HuH-7 (cell line): ENCODE measurements at regions not wholly inside any gene's neighbourhood (a gene's known extent, or its start where the extent isn't known, plus 50 kb on each side); places are given as distances from the start of the nearest gene placed in this dataset.

ENCODE experiments used
- DNase-seq: peaks from one replicate; pipeline ENCODE4 v3.0.0; 2011; ENCODE audit warnings: low spot score

GRCh38 chrX:39144956-39145355 lies 343.7 kb downstream of the MID1IP1 start:
- no peak for DNase-seq

- no peak for DNase-seq
Measured at GRCh38 chrX:39145859-39146258, 344.6 kb downstream of the MID1IP1 start.

- DNase-seq: peak; percentile 34
Measured at GRCh38 chrX:39149761-39150160, 348.5 kb downstream of the MID1IP1 start.

GRCh38 chrX:39150220-39150619 lies 349.0 kb downstream of the MID1IP1 start:
- DNase-seq: no peak

GRCh38 chrX:39150621-39151020 lies 349.4 kb downstream of the MID1IP1 start:
- DNase-seq: no peak

- peak; percentile 47 for DNase-seq
Measured at GRCh38 chrX:39152106-39152649, 350.9 kb downstream of the MID1IP1 start.

- no peak for DNase-seq
Measured at GRCh38 chrX:39156051-39156450, 354.8 kb downstream of the MID1IP1 start.

- DNase-seq: no peak
Measured at GRCh38 chrX:39157006-39157405, 355.7 kb downstream of the MID1IP1 start.

GRCh38 chrX:39157796-39158195 lies 356.5 kb downstream of the MID1IP1 start:
- DNase-seq: no peak

GRCh38 chrX:39158801-39159657 lies 357.8 kb downstream of the MID1IP1 start:
- DNase-seq: no peak

GRCh38 chrX:39159921-39160507 lies 358.8 kb downstream of the MID1IP1 start:
- no peak for DNase-seq

GRCh38 chrX:39161611-39162255 lies 360.5 kb downstream of the MID1IP1 start:
- no peak for DNase-seq

GRCh38 chrX:39162322-39162735 lies 361.1 kb downstream of the MID1IP1 start:
- DNase-seq: no peak

- no peak for DNase-seq
Measured at GRCh38 chrX:39163581-39164126, 362.4 kb downstream of the MID1IP1 start.

- DNase-seq: no peak
Measured at GRCh38 chrX:39164212-39164611, 363.0 kb downstream of the MID1IP1 start.

- DNase-seq: no peak
Measured at GRCh38 chrX:39165185-39165584, 363.9 kb downstream of the MID1IP1 start.

- DNase-seq: no peak
Measured at GRCh38 chrX:39165773-39166172, 364.5 kb downstream of the MID1IP1 start.

- DNase-seq: no peak
Measured at GRCh38 chrX:39167791-39168190, 366.5 kb downstream of the MID1IP1 start.

GRCh38 chrX:39168609-39169008 lies 367.4 kb downstream of the MID1IP1 start:
- no peak for DNase-seq

GRCh38 chrX:39169976-39170375 lies 368.7 kb downstream of the MID1IP1 start:
- no peak for DNase-seq

GRCh38 chrX:39170464-39170863 lies 369.2 kb downstream of the MID1IP1 start:
- DNase-seq: no peak

GRCh38 chrX:39171686-39172085 lies 370.4 kb downstream of the MID1IP1 start:
- no peak for DNase-seq
